K562 (cell line): ENCODE measurements at regions not wholly inside any gene's neighbourhood (a gene's known extent, or its start where the extent isn't known, plus 50 kb on each side); places are given as distances from the start of the nearest gene placed in this dataset.

Experiments used
- ATAC-seq: fragments of 200-7000 bp; cut with Tn5 transposase; 3 replicates; pipeline ENCODE4 v1.9.1; 2020; ENCODE audit warnings: moderate library complexity
- BruUV-seq: library from RNA; stranded (reverse); fragments of 400-500 nt; replicated peaks from 2 replicates; lab custom pipeline; 2021; lab: Mats Ljungman, UMichigan
- CTCF ChIA-PET: fragments of 300-600 bp; formaldehyde crosslinking; extraction: SDS; loops from one replicate; lab custom pipeline; 2021; ENCODE audit warnings: low intra/inter-chr PET ratio; lab: Yijun Ruan, JAX
- POLR2A ChIA-PET: fragments of 300-600, 350-650 bp; sonication (Branson Sonifier 250); formaldehyde crosslinking; extraction: SDS; loops from one replicate; lab custom pipeline; 2021; ENCODE audit warnings: antibody characterized with exemption, inconsistent platforms; lab: Yijun Ruan, JAX
- DNase-seq, 4 experiments: peaks; one replicate each; pipeline versions ENCODE4 v3.0.0 to v3.0.0-alpha.2; 2011 to 2018; ENCODE audit warnings: low spot score in 3 of 4, mixed read lengths in 3 of 4; ENCODE audit errors: extremely low read depth in 1 of 4
- FAIRE-seq: peaks from 2 replicates; lab custom pipeline; 2011; peaks lifted over from hg19 to GRCh38; lab: Jason Lieb, UNC
- H2AFZ ChIP-seq: 2 replicates; pipeline ENCODE4 v1.6.0; 2011; ENCODE audit warnings: low read depth, low read length, control low read depth, inconsistent platforms
- H3K27ac ChIP-seq: fragments of 200-600 bp; 3 replicates; pipeline ENCODE4 v1.8.0; 2011; ENCODE audit warnings: low read depth, mild to moderate bottlenecking, control low read depth, inconsistent platforms, low read length, moderate library complexity, mixed read lengths; ENCODE audit errors: extremely low read depth
- H3K27me3 ChIP-seq, 2 experiments: fragments of 300-600 bp in 1 of 2; 2 replicates in 1 of 2; 3 replicates in 1 of 2; pipeline versions ENCODE4 v1.6.0 to v1.8.0; 2011; ENCODE audit warnings: inconsistent platforms in 2 of 2, low read length in 2 of 2, mild to moderate bottlenecking in 1 of 2, mixed read lengths in 1 of 2, moderate library complexity in 1 of 2; ENCODE audit not compliant: control insufficient read depth in 2 of 2, insufficient read depth in 2 of 2
- H3K36me3 ChIP-seq: fragments of 300-600 bp; 3 replicates; pipeline ENCODE4 v1.8.0; 2011; ENCODE audit warnings: mild to moderate bottlenecking, low read length, inconsistent platforms; ENCODE audit not compliant: control insufficient read depth, insufficient read depth
- H3K4me1 ChIP-seq, 2 experiments: fragments of 200-600 bp in 1 of 2; replicated peaks in 1 of 2; 2 replicates in 1 of 2; 3 replicates in 1 of 2; pipeline versions ENCODE4 v1.5.1 to v1.8.0; 2011; ENCODE audit warnings: inconsistent platforms in 2 of 2, low read length in 2 of 2, mild to moderate bottlenecking in 1 of 2, mixed read lengths in 1 of 2, moderate library complexity in 1 of 2; ENCODE audit not compliant: control insufficient read depth in 2 of 2, insufficient read depth in 2 of 2
- H3K4me2 ChIP-seq: 2 replicates; pipeline ENCODE4 v1.6.1; 2011; ENCODE audit warnings: low read length, control low read depth, inconsistent platforms, mixed read lengths; ENCODE audit not compliant: insufficient read depth
- H3K4me3 ChIP-seq: fragments of 200-600 bp; sonication (generic), shearing (Covaris generic); 2 replicates; pipeline ENCODE4 v1.5.1; 2016; ENCODE audit warnings: control low read depth, inconsistent platforms
- H3K79me2 ChIP-seq: fragments of 200-600 bp; 3 replicates; pipeline ENCODE4 v1.8.0; 2011; ENCODE audit warnings: low read length, inconsistent platforms; ENCODE audit not compliant: control insufficient read depth, insufficient read depth
- H3K9ac ChIP-seq, 2 experiments: 2 replicates each; pipeline versions ENCODE4 v1.6.0 to v1.6.1; 2011; ENCODE audit warnings: low read depth in 2 of 2, low read length in 2 of 2, control low read depth in 1 of 2, inconsistent platforms in 1 of 2, mild to moderate bottlenecking in 1 of 2, mixed read lengths in 1 of 2; ENCODE audit not compliant: insufficient read depth in 1 of 2
- H3K9me1 ChIP-seq: one replicate; pipeline ENCODE4 v1.6.0; 2011; ENCODE audit warnings: inconsistent platforms, mild to moderate bottlenecking, low read length, moderate library complexity; ENCODE audit not compliant: control insufficient read depth, insufficient read depth
- H3K9me3 ChIP-seq: replicated peaks from 2 replicates; pipeline ENCODE4 v1.5.1; 2011; ENCODE audit warnings: low read depth, low read length, inconsistent platforms; ENCODE audit not compliant: control insufficient read depth, insufficient read depth
- H4K20me1 ChIP-seq: replicated peaks from 2 replicates; pipeline ENCODE4 v1.6.1; 2011; ENCODE audit warnings: low read length, inconsistent platforms, mixed read lengths; ENCODE audit not compliant: control insufficient read depth, insufficient read depth
- BCLAF1 ChIP-seq, 2 experiments: fragments of 450-650 bp in 1 of 2; IDR thresholded peaks; 2 replicates each; pipeline ENCODE4 v1.6.1; 2011 to 2017; ENCODE audit warnings: low read depth in 2 of 2, antibody characterized with exemption in 1 of 2, borderline replicate concordance in 1 of 2, low read length in 1 of 2, mild to moderate bottlenecking in 1 of 2, mixed read lengths in 1 of 2; ENCODE audit not compliant: control insufficient read depth in 1 of 2
- CREM ChIP-seq: IDR thresholded peaks from 2 replicates; pipeline ENCODE4 v1.6.1; 2014; ENCODE audit warnings: antibody characterized with exemption, low read depth
- FOXJ3 ChIP-seq: sonication (generic); formaldehyde crosslinking; IDR thresholded peaks from 2 replicates; pipeline ENCODE4 v1.4.0; 2020; ENCODE audit warnings: mild to moderate bottlenecking, missing genetic modification reagents
- HDAC2 ChIP-seq: fragments of 450-650 bp; IDR thresholded peaks from 2 replicates; pipeline ENCODE4 v1.6.1; 2016; ENCODE audit warnings: mild to moderate bottlenecking
- HNRNPK ChIP-seq: fragments of 200-400 bp; formaldehyde crosslinking; IDR thresholded peaks from one replicate; pipeline ENCODE4 v1.6.1; 2018; ENCODE audit warnings: mild to moderate bottlenecking, low read depth, low read length; ENCODE audit not compliant: poor library complexity, severe bottlenecking
- MECOM ChIP-seq: fragments of 250-450 bp; sonication (Bioruptor Pico); IDR thresholded peaks from 2 replicates; pipeline ENCODE4 v1.8.0; 2022; ENCODE audit warnings: inconsistent platforms
- NEUROD1 ChIP-seq: fragments of 150-350 bp; IDR thresholded peaks from 2 replicates; pipeline ENCODE4 v1.6.1; 2014; ENCODE audit warnings: borderline replicate concordance, low read length, low read depth; ENCODE audit not compliant: partially characterized antibody
- ZNF239 ChIP-seq: fragments of 250-450 bp; sonication (Bioruptor Pico); IDR thresholded peaks from 2 replicates; pipeline ENCODE4 v1.4.0; 2020; ENCODE audit warnings: mild to moderate bottlenecking
- ZNF24 ChIP-seq: fragments of 450-650 bp; IDR thresholded peaks from 2 replicates; pipeline ENCODE4 v1.6.1; 2016
- WGBS: fragments of 100-300 bp; shearing (Covaris generic); methylation state at CpG from one replicate; pipeline ENCODE4 v1.1.6; 2016; ENCODE audit warnings: low coverage, mixed read lengths; ENCODE audit not compliant: insufficient coverage; ENCODE audit errors: missing lambda C conversion rate; 5-methylcytosine and 5-hydroxymethylcytosine counted together
- in situ Hi-C: fragments of 300-500 bp; cut with MboI; formaldehyde crosslinking; loops from 4 replicates; pipeline ENCODE4 v1.15.0; 2018; ENCODE audit warnings: inconsistent platforms, mixed read lengths
- intact Hi-C: fragments of 100-400 bp; cut with micrococcal nuclease; formaldehyde crosslinking; loops from 2 replicates; pipeline ENCODE4 v1.14.2; 2022
- TF ChIP-seq, protein P1 (sequence below): sonication (generic); formaldehyde crosslinking; IDR thresholded peaks from 2 replicates; pipeline ENCODE4 v1.8.0; 2022; ENCODE audit warnings: missing genetic modification reagents, mild to moderate bottlenecking, borderline replicate concordance

GRCh38 chr10:78549140-78549935 lies 515.7 kb downstream of the RPS24 start:
- TF ChIP-seq NEUROD1: no peak
- no peak for TF ChIP-seq CREM
- H3K27me3 ChIP-seq: peaks cover 2 to 21% of the 10 kb centered on the region in 2 experiments; a peak in 2 of 5 replicates
- H3K4me3 ChIP-seq: no peak overlapping the region
- DNase-seq (no peak), FAIRE-seq (no peak), ATAC-seq (no peak)
- intact Hi-C loops: no loop called here
- CTCF ChIA-PET: no interaction called here
- no TSS peak for BruUV-seq
- H4K20me1 ChIP-seq: peaks cover 4% of the 10 kb centered on the region; the same call in 1 of the 2 replicates
- no peaks in the 10 kb centered on the region for H3K4me1 ChIP-seq
- H3K9ac ChIP-seq: no peak overlapping the region
- no peak overlapping the region for H3K4me2 ChIP-seq
- no peak overlapping the region for H3K27ac ChIP-seq
- H3K36me3 ChIP-seq: no peaks in the 10 kb centered on the region
- H3K79me2 ChIP-seq: no peaks in the 10 kb centered on the region
- WGBS: 0% methylated on average over 9 of the region's 9 CpGs
- H2AFZ ChIP-seq: no peak overlapping the region
- in situ Hi-C loops: no loop called here
- no peaks in the 10 kb centered on the region for H3K9me3 ChIP-seq
- POLR2A ChIA-PET: interaction anchor here (1.2 kb wide), 1 partner anchor 9 kb away, joined by 5 read pairs; no protein-coding TSS in a partner anchor
- H3K9me1 ChIP-seq: no peaks in the 10 kb centered on the region

DNA sequence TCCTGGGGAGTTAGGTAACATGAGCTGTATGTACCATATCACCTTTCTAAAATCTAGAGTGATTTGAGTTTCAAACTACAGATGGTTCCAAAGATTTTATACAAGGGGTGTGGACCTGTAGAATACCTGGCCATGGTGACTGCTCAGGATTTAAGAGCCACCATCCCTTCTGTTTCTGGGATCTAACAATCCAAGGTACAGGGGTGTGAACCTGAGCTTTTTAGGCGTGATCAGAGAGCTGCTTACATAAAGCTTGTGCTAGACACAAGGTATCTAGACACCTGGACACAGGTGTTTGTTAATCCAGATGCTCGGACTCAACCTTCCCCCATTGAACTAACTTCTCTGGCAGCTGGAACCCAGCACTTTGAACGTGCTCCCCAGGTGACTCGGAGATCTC lies 516.4 kb downstream of the RPS24 start:
- H3K9me1 ChIP-seq: no peaks in the 10 kb centered on the region
- POLR2A ChIA-PET: interaction anchor here (1.2 kb wide), 1 partner anchor 9 kb away, joined by 5 read pairs; no protein-coding TSS in a partner anchor
- no peaks in the 10 kb centered on the region for H3K4me1 ChIP-seq
- CTCF ChIA-PET: no interaction called here
- H3K9ac ChIP-seq: no peak overlapping the region
- intact Hi-C loops (no loop called here), in situ Hi-C loops (no loop called here)
- DNase-seq (no peak), FAIRE-seq (no peak), ATAC-seq (no peak)
- no peaks in the 10 kb centered on the region for H3K9me3 ChIP-seq
- peaks cover 4% of the 10 kb centered on the region; the same call in 1 of the 2 replicates for H4K20me1 ChIP-seq
- no TSS peak for BruUV-seq
- H3K36me3 ChIP-seq: no peaks in the 10 kb centered on the region
- no peak overlapping the region for H2AFZ ChIP-seq
- H3K27ac ChIP-seq: no peak overlapping the region
- no peaks in the 10 kb centered on the region for H3K79me2 ChIP-seq
- no peak overlapping the region for H3K4me2 ChIP-seq
- peaks cover 2 to 17% of the 10 kb centered on the region in 2 experiments; a peak in 2 of 5 replicates for H3K27me3 ChIP-seq
- H3K4me3 ChIP-seq: no peak overlapping the region
- WGBS: 2% methylated on average over 4 of the region's 4 CpGs
- TF ChIP-seq MECOM (CRISPR knock-in tag) (no peak), HDAC2 (no peak), BCLAF1 (IDR thresholded peaks at IDR 0.05; ENCODE audit: borderline replicate concordance in 1 of 2, control insufficient read depth in 1 of 2, low read depth in 2 of 2, low read length in 1 of 2) (no peak), ZNF24 (no peak), HNRNPK (no peak), ZNF239 (CRISPR knock-in tag) (no peak), FOXJ3 (no peak)
- TF ChIP-seq, protein P1, sequence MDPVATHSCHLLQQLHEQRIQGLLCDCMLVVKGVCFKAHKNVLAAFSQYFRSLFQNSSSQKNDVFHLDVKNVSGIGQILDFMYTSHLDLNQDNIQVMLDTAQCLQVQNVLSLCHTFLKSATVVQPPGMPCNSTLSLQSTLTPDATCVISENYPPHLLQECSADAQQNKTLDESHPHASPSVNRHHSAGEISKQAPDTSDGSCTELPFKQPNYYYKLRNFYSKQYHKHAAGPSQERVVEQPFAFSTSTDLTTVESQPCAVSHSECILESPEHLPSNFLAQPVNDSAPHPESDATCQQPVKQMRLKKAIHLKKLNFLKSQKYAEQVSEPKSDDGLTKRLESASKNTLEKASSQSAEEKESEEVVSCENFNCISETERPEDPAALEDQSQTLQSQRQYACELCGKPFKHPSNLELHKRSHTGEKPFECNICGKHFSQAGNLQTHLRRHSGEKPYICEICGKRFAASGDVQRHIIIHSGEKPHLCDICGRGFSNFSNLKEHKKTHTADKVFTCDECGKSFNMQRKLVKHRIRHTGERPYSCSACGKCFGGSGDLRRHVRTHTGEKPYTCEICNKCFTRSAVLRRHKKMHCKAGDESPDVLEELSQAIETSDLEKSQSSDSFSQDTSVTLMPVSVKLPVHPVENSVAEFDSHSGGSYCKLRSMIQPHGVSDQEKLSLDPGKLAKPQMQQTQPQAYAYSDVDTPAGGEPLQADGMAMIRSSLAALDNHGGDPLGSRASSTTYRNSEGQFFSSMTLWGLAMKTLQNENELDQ: no peak
